H9 (cell line): ENCODE measurements at regions not wholly inside any gene's neighbourhood (a gene's known extent, or its start where the extent isn't known, plus 50 kb on each side); places are given as distances from the start of the nearest gene placed in this dataset.

Experiments
- DNase-seq: peaks from one replicate; pipeline ENCODE4 v3.0.0-alpha.2; 2017
- H2AFZ ChIP-seq: one replicate; pipeline ENCODE4 v1.6.1; 2013; ENCODE audit warnings: mild to moderate bottlenecking, low read length, control low read depth, moderate library complexity
- H2AK5ac ChIP-seq: 2 replicates; pipeline ENCODE4 v1.6.1; 2013; ENCODE audit warnings: low read length, control low read depth, mixed read lengths; ENCODE audit not compliant: insufficient read length
- H2BK120ac ChIP-seq: one replicate; pipeline ENCODE4 v1.6.1; 2013; ENCODE audit warnings: low read depth, mild to moderate bottlenecking, low read length, control low read depth, inconsistent platforms; ENCODE audit not compliant: poor library complexity, severe bottlenecking
- H2BK12ac ChIP-seq: 2 replicates; pipeline ENCODE4 v1.6.1; 2013; ENCODE audit warnings: low read length, control low read depth, mixed read lengths, low read depth; ENCODE audit not compliant: insufficient read length
- H2BK15ac ChIP-seq: 2 replicates; pipeline ENCODE4 v1.6.1; 2013; ENCODE audit warnings: low read depth, low read length, control low read depth
- H2BK20ac ChIP-seq: one replicate; pipeline ENCODE4 v1.6.1; 2013; ENCODE audit warnings: low read depth, mild to moderate bottlenecking, low read length, control low read depth, inconsistent platforms; ENCODE audit not compliant: poor library complexity, severe bottlenecking
- H2BK5ac ChIP-seq: 2 replicates; pipeline ENCODE4 v1.6.1; 2013; ENCODE audit warnings: low read length, control low read depth, mixed read lengths; ENCODE audit not compliant: insufficient read length
- H3K14ac ChIP-seq: 2 replicates; pipeline ENCODE4 v1.6.1; 2013; ENCODE audit warnings: low read length, control low read depth; ENCODE audit not compliant: insufficient read depth
- H3K18ac ChIP-seq: 2 replicates; pipeline ENCODE4 v1.6.1; 2013; ENCODE audit warnings: low read depth, mild to moderate bottlenecking, mixed read lengths, low read length, control low read depth; ENCODE audit not compliant: insufficient read length
- H3K23ac ChIP-seq: 2 replicates; pipeline ENCODE4 v1.6.1; 2013; ENCODE audit warnings: low read length, control low read depth, mixed read lengths, low read depth; ENCODE audit not compliant: insufficient read length
- H3K23me2 ChIP-seq: 2 replicates; pipeline ENCODE4 v1.6.1; 2013; ENCODE audit warnings: low read depth, mild to moderate bottlenecking, mixed read lengths, low read length, control low read depth; ENCODE audit not compliant: insufficient read length, poor library complexity, severe bottlenecking
- H3K27ac ChIP-seq: 2 replicates; pipeline ENCODE4 v1.5.1; 2013; ENCODE audit warnings: low read length, control low read depth, mixed read lengths, low read depth; ENCODE audit not compliant: insufficient read length
- H3K27me3 ChIP-seq: 2 replicates; pipeline ENCODE4 v1.6.1; 2013; ENCODE audit warnings: low read length, control low read depth, inconsistent platforms; ENCODE audit not compliant: insufficient read depth
- H3K4ac ChIP-seq: 2 replicates; pipeline ENCODE4 v1.6.1; 2013; ENCODE audit warnings: low read depth, mild to moderate bottlenecking, control low read depth, inconsistent platforms, low read length, moderate library complexity
- H3K4me1 ChIP-seq: 2 replicates; pipeline ENCODE4 v1.6.1; 2013; ENCODE audit warnings: low read length, control low read depth, inconsistent platforms; ENCODE audit not compliant: insufficient read depth
- H3K4me2 ChIP-seq: 2 replicates; pipeline ENCODE4 v1.6.1; 2013; ENCODE audit warnings: low read length, control low read depth, mixed read lengths; ENCODE audit not compliant: insufficient read length, insufficient read depth
- H3K56ac ChIP-seq: 2 replicates; pipeline ENCODE4 v1.6.1; 2013; ENCODE audit warnings: low read depth, mild to moderate bottlenecking, mixed read lengths, low read length, control low read depth; ENCODE audit not compliant: insufficient read length
- H3K79me1 ChIP-seq: 2 replicates; pipeline ENCODE4 v1.6.1; 2013; ENCODE audit warnings: low read depth, mild to moderate bottlenecking, moderate library complexity, low read length, control low read depth, inconsistent platforms; ENCODE audit not compliant: insufficient read depth, poor library complexity, severe bottlenecking
- H3K79me2 ChIP-seq: 2 replicates; pipeline ENCODE4 v1.6.1; 2013; ENCODE audit warnings: low read length, control low read depth, inconsistent platforms; ENCODE audit not compliant: insufficient read depth
- H3K9ac ChIP-seq: 2 replicates; pipeline ENCODE4 v1.6.1; 2013; ENCODE audit warnings: low read length, control low read depth, mixed read lengths; ENCODE audit not compliant: insufficient read length; ENCODE audit errors: extremely low read depth
- H3K9me3 ChIP-seq: one replicate; pipeline ENCODE4 v1.6.1; 2013; ENCODE audit warnings: low read depth, low read length, inconsistent platforms; ENCODE audit not compliant: control insufficient read depth
- H3T11ph ChIP-seq: one replicate; pipeline ENCODE4 v1.6.1; 2013; ENCODE audit warnings: mild to moderate bottlenecking, low read length, control low read depth, inconsistent platforms
- H4K20me1 ChIP-seq: one replicate; pipeline ENCODE4 v1.6.1; 2013; ENCODE audit not compliant: control insufficient read depth, insufficient read length, insufficient read depth
- H4K5ac ChIP-seq: 2 replicates; pipeline ENCODE4 v1.6.1; 2013; ENCODE audit warnings: low read depth, mild to moderate bottlenecking, mixed read lengths, low read length, control low read depth; ENCODE audit not compliant: insufficient read length
- H4K8ac ChIP-seq: replicated peaks from 2 replicates; pipeline ENCODE4 v1.6.1; 2013; ENCODE audit warnings: low read length, control low read depth, mixed read lengths, low read depth; ENCODE audit not compliant: insufficient read length
- H4K91ac ChIP-seq: 2 replicates; pipeline ENCODE4 v1.6.1; 2013; ENCODE audit warnings: low read depth, mild to moderate bottlenecking, moderate library complexity, mixed read lengths, low read length, control low read depth; ENCODE audit not compliant: insufficient read length
- H3K27ac Mint-ChIP-seq, 3 experiments: 2 replicates in 2 of 3; 3 replicates in 1 of 3; pipeline ENCODE4 v1.8.0; 2020 to 2021; ENCODE audit warnings: mixed read lengths in 3 of 3, mild to moderate bottlenecking in 1 of 3, moderate library complexity in 1 of 3
- H3K27me3 Mint-ChIP-seq: 2 replicates; pipeline ENCODE4 v1.8.0; 2021; ENCODE audit warnings: low read depth, mild to moderate bottlenecking, moderate library complexity, mixed read lengths
- H3K36me3 Mint-ChIP-seq, 3 experiments: 2 replicates in 2 of 3; 3 replicates in 1 of 3; pipeline ENCODE4 v1.8.0; 2020 to 2021; ENCODE audit warnings: low read depth in 3 of 3, mixed read lengths in 3 of 3; ENCODE audit not compliant: insufficient read depth in 1 of 3
- H3K4me1 Mint-ChIP-seq, 2 experiments: 2 replicates each; pipeline ENCODE4 v1.8.0; 2020; ENCODE audit warnings: mixed read lengths in 2 of 2
- H3K4me3 Mint-ChIP-seq, 2 experiments: 2 replicates in 1 of 2; 3 replicates in 1 of 2; pipeline ENCODE4 v1.8.0; 2020 to 2021; ENCODE audit warnings: mild to moderate bottlenecking in 2 of 2, mixed read lengths in 2 of 2, moderate library complexity in 1 of 2
- H3K9me3 Mint-ChIP-seq, 2 experiments: 2 replicates in 1 of 2; 3 replicates in 1 of 2; pipeline ENCODE4 v1.8.0; 2020; ENCODE audit warnings: mild to moderate bottlenecking in 2 of 2, mixed read lengths in 2 of 2, moderate library complexity in 1 of 2
- CTCF ChIP-seq: fragments of 200-600 bp; sonication (generic); conservative IDR thresholded peaks from 3 replicates; pipeline ENCODE4 v1.8.0; 2021; ENCODE audit warnings: antibody characterized with exemption, mild to moderate bottlenecking
- WGBS: extraction: QIAGEN DNeasy Blood & Tissue Kit; methylation state at CpG from one replicate; pipeline ENCODE4 v1.1.7; 2013; ENCODE audit warnings: missing lambda C conversion rate, low lambda C conversion rate, mixed read lengths; ENCODE audit not compliant: insufficient read length; ENCODE audit errors: extremely low coverage; 5-methylcytosine and 5-hydroxymethylcytosine counted together

- no peaks in the 10 kb centered on the region for H3K79me1 ChIP-seq
- no peak overlapping the region for H4K91ac ChIP-seq
Observed at GRCh38 chr2:238989484-238989883, 141.6 kb downstream of the TWIST2 start.

More at GRCh38 chr2:238989484-238989883, 141.6 kb downstream of the TWIST2 start:
- Histone ChIP-seq H2AFZ (no peak overlapping the region), H3K9me3 (peaks cover 4% of the 10 kb centered on the region), H3K4ac (no peak overlapping the region), H3K23me2 (no peaks in the 10 kb centered on the region), H4K5ac (no peak overlapping the region), H3K18ac (no peak overlapping the region), H3K23ac (no peak overlapping the region), H3K14ac (no peak overlapping the region), H3K9ac (no peak overlapping the region), H3K79me2 (no peaks in the 10 kb centered on the region), H4K20me1 (no peaks in the 10 kb centered on the region), H2AK5ac (no peak overlapping the region), H2BK5ac (no peak overlapping the region), H3K27ac (no peak overlapping the region), H4K8ac (no peak overlapping the region), H2BK20ac (no peak overlapping the region), H3K56ac (no peak overlapping the region), H2BK15ac (no peak overlapping the region), H3K27me3 (no peaks in the 10 kb centered on the region), H3K4me1 (no peaks in the 10 kb centered on the region), H2BK12ac (no peak overlapping the region), H3K4me2 (no peak overlapping the region), H3T11ph (no peak overlapping the region), H2BK120ac (no peak overlapping the region)
- H3K4me3 Mint-ChIP-seq = no peak overlapping the region
- peaks cover 13 to 14% of the 10 kb centered on the region in 2 experiments for H3K9me3 Mint-ChIP-seq
- H3K27me3 Mint-ChIP-seq = peaks cover 11% of the 10 kb centered on the region
- no peak overlapping the region for H3K27ac Mint-ChIP-seq
- DNase-seq = peak; percentile 13
- H3K4me1 Mint-ChIP-seq = peaks cover 5 to 8% of the 10 kb centered on the region in 2 experiments
- TF ChIP-seq CTCF = no peak
- WGBS = no CpG with 5 or more reads among the region's 10 CpGs
- peaks cover 3 to 12% (median 7%) of the 10 kb centered on the region in 3 experiments; a peak in 6 of 7 replicates for H3K36me3 Mint-ChIP-seq
